ENCODE measurements at regions not wholly inside any gene's neighbourhood (a gene's known extent, or its start where the extent isn't known, plus 50 kb on each side); places are given as distances from the start of the nearest gene placed in this dataset.

GRCh38 chr11:130705670-130706421 lies 210.4 kb downstream of the SNX19 start:
- no peak for DNase-seq
- Histone ChIP-seq H3K27ac (no peak overlapping the region), H3K9me3 (no peaks in the 10 kb centered on the region), H3K36me3 (no peaks in the 10 kb centered on the region), H3K4me1 (no peaks in the 10 kb centered on the region), H3K4me3 (no peak overlapping the region), H3K27me3 (no peaks in the 10 kb centered on the region)
- TF ChIP-seq CTCF (IDR thresholded peaks at IDR 0.05) = no peak
- intact Hi-C loops (cut with DNase I; ENCODE audit: low total_unique reads) = no loop called here

DNA sequence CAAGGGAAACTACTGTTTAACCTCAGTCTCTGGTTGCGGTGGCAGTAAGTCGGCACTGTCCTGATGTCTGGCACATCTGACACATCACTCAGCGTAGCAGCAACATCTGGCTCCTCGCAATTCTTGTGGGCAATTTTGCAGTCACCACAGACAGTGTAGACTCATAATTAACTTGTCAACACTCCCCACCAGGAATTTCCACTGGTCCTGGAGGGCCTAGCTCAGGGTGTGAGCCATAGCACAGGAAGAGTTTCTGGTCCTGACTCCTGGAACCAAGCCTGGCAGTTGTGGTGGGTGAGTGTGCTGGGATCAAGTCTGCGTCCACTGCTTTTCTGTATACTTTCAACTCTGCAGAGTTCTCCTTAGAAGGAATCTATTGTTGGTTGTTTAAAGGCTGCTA lies 209.7 kb downstream of the SNX19 start:
- TF ChIP-seq CTCF (IDR thresholded peaks at IDR 0.05) = no peak
- H3K4me1 ChIP-seq = no peaks in the 10 kb centered on the region
- H3K9me3 ChIP-seq = no peaks in the 10 kb centered on the region
- no peaks in the 10 kb centered on the region for H3K36me3 ChIP-seq
- no peak overlapping the region for H3K4me3 ChIP-seq
- H3K27ac ChIP-seq = no peak overlapping the region
- intact Hi-C loops (cut with DNase I; ENCODE audit: low total_unique reads) = no loop called here
- DNase-seq = no peak
- H3K27me3 ChIP-seq = no peaks in the 10 kb centered on the region

- intact Hi-C loops (cut with DNase I; ENCODE audit: low total_unique reads) = no loop called here
- no peak for TF ChIP-seq CTCF (IDR thresholded peaks at IDR 0.05)
- Histone ChIP-seq H3K36me3 (no peaks in the 10 kb centered on the region), H3K9me3 (no peaks in the 10 kb centered on the region), H3K27ac (no peak overlapping the region), H3K27me3 (no peaks in the 10 kb centered on the region), H3K4me1 (no peaks in the 10 kb centered on the region), H3K4me3 (no peak overlapping the region)
- DNase-seq = no peak
Measured at GRCh38 chr11:130707217-130707616, 209.1 kb downstream of the SNX19 start.

GRCh38 chr11:130709531-130709930 lies 206.7 kb downstream of the SNX19 start:
- Histone ChIP-seq H3K4me3 (no peak overlapping the region), H3K36me3 (no peaks in the 10 kb centered on the region), H3K4me1 (no peaks in the 10 kb centered on the region), H3K9me3 (no peaks in the 10 kb centered on the region), H3K27me3 (no peaks in the 10 kb centered on the region), H3K27ac (no peak overlapping the region)
- intact Hi-C loops (cut with DNase I; ENCODE audit: low total_unique reads) = no loop called here
- no peak for DNase-seq
- no peak for TF ChIP-seq CTCF (IDR thresholded peaks at IDR 0.05)

- Histone ChIP-seq H3K36me3 (no peaks in the 10 kb centered on the region), H3K27ac (no peak overlapping the region), H3K4me1 (no peaks in the 10 kb centered on the region), H3K27me3 (no peaks in the 10 kb centered on the region), H3K9me3 (no peaks in the 10 kb centered on the region), H3K4me3 (no peak overlapping the region)
- intact Hi-C loops (cut with DNase I; ENCODE audit: low total_unique reads) = no loop called here
- TF ChIP-seq CTCF (IDR thresholded peaks at IDR 0.05) = no peak
- no peak for DNase-seq
Measured at GRCh38 chr11:130710021-130710420, 206.3 kb downstream of the SNX19 start.
